HG02938 (cell line): ENCODE measurements at regions not wholly inside any gene's neighbourhood (a gene's known extent, or its start where the extent isn't known, plus 50 kb on each side); places are given as distances from the start of the nearest gene placed in this dataset.

Experiments used
- ATAC-seq: cut with Tn5 transposase; IDR thresholded peaks from one replicate; pipeline ENCODE4 v1.9.1; 2021; ENCODE audit warnings: mild to moderate bottlenecking, moderate library complexity; ENCODE audit not compliant: unreplicated experiment

DNA sequence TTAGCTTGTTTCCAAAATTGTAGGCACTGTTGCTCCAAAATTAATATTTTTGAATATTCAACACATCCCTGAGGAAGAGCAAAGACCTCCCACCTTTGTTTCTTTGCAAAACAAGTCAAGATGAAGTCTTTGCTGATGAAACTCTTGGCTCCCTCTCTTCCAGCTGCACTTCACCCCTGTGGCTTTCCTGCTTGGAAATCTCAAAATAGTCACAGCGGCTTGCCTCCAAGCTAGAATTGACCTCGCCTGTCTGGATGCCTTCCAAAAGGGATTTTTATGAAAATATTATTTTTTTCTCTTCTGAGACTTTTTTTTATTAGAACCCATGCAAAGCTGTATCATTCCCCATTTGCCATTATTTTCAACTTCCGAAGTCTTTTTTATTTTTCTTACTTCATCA, 71.1 kb upstream of the MROH9 start:
- no peak for ATAC-seq

DNA sequence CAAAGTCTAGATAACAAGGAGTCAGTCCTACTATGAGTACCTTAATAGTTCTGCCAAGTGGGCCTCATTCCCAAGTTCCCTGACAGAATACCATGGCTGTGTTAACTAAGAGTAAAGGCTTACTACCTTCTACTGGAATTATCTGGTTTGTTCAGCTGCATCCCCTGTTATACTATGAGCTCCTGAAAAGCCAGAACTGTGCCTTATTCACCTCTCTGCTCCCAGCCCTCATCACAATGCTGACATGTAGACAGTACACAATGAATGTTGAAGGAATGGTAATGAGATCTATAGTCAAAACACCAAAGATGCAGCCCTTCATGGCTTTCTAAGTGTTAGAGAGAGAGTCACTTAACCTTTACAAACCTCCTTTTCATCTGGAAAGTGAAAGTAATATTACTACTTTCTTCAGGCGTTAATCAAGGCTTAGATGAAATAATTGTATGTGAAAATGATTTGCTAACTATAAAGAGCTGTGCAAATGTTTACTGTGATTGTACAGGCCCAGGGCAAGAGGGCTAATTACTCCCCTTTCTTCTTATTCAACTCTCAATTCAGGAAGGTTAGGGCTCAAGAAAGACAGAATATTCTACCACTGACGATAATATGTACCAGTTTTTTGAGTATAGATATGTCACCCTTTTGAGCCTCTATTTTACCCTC, 70.3 kb upstream of the MROH9 start:
- no peak for ATAC-seq

DNA sequence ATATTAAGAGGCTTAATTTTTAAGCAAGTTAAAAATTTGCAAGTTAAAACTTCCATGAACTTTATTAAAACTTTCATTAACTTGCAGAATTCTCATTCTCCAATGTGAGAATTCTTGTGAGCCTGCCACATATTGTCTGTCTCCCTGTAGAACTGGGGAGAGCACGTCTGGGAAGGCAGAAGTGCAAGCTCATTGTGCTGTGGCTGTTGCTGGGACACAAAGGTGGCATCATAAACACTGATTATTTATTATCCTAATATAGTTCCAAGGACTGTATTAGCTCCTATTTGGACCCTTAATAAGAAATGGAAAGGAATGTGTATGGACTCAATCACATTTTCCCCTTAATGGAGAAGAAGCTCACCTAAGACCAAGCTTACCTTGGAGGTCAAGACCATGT, 68.7 kb upstream of the MROH9 start:
- no peak for ATAC-seq

DNA sequence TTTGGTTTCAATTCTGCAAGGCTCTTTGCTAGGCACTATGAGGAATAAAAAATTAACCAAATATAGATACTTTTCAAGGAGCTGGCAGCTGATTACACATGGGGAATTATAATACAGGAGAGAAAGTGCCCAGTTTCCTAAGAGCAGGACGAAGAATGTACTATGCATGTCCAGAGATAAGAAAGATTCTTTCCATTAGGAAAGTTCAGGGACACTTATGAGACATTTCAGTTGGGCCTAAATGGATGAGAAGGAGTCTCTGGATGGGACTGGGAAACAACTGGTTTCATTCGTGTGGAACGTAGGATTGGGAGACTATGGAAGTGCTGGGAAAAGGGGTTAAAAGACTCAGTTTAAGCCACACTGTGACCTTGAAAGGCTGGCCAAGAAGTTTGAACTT, 63.5 kb upstream of the MROH9 start:
- ATAC-seq, result no peak

DNA sequence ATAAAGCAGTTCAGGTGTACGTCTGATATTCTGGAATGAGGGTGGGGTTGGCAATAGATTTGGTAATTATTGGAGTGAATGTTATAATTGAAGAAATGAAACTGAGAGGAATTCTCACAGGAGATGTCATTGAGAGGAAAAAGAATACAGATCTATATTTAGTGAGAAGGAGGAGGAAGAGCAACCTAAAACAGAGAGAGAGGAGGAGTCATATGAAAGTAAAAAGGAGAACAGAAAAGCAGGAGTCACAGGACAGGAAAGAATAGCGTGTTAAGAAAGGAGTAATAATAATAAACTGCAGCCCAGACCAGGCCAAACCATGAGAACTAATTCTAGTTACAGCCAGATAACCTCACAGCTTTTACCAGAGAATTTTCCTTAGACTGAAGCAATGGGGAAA, 62.7 kb upstream of the MROH9 start:
- no peak for ATAC-seq

DNA sequence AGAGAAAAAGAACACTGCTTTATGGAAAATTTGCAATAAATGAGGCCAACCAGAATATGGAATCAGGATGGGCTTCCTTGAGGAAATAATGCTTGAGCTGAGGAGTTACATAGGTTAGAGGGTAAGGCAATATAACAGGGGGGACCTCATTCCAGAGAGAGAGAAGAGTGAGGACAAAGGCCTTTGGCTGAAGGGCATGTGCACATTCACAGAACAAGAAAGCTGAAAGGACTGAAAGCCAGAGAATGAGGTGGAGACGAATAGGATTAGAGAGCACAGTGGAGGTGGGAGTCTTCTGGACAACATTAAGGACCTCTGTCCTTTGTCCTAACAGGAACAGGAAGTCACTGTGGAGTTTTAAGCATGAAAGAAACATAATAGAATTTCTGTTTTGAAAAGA, 60.7 kb upstream of the MROH9 start:
- ATAC-seq, result no peak

DNA sequence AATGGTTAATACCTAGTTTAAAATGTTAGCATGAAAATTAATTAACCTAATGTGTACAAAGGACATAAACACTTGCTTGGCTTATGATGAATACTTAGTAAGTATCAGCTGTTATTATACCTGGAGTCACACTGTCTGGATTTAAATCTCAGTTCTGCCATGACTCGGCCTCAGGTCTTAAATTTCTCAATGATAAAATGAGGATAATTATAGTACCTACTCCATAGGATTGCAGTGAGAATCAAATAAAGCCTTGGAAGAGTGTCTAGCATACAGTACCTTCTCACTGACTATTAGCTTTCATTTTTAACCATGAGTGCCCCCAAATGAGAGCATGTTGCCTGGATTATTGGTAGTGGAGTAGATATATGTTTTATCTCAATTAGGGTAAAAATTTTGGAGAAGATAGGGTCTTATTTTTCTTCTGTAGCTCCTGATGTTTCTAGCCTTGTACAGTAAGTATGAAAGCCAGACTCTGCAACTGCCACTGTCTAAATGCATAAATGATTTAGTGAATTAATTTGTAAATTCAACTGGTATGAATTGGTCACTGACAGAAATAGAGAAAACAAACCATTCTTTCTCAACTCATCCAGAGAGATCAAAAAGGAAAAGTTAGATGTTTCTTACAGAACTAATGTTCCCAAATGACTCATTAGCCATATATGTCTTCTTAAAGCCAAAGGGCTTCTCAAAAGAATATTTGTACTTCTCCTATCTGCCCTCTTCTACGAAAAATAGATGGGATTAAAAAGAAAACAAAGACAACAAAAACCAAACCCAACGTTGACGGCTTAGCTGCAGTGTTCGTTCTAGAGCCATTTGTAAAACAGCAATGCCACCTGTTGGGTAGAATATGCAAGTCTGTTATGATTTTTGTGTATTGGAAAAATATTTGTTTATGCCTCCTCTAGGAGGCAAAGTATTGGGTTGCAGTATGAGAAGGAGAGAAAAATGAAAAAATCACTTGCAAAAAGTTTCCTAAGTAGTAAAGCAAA, 53.8 kb upstream of the MROH9 start:
- no peak for ATAC-seq
